ENCODE measurements at regions not wholly inside any gene's neighbourhood (a gene's known extent, or its start where the extent isn't known, plus 50 kb on each side); places are given as distances from the start of the nearest gene placed in this dataset.

DNA sequence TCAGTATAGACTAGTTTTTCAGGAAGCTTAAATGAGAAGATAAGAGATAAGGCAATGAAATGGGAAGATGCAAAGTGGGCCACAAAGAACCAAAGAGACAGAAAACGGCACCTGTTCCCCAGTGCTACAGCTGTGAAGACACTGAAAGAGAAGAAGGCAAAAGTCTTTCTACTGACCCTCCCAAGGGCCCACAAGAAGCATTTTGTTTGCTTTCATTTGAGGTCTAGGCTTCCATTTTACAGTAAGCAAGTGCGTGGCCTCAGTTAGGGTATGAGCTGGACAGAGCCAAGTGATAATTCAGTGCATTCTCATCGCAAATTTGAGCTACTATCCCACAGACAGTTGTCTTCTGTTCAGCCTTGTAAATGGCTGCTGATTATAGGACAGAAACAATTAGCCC, 53.4 kb upstream of the STK17B start:
- no peak for DNase-seq

DNA sequence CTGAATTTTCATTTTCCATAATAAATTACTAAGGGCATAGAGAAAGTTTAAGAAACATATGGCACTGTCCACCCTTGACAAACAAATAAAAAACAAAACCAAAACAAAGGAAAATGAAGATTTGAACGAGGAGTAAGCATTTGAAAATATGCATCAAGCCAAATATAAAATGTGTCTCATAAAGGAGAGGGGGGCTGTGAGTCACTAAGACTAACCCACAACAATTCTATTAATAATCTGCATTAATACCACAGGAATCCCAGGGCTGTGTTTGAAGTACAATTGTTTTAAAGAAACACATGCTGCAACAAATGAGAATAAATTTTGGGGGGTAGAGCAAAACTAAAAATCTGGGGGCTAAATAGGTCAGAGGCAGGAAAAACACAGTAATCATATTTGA, 53.8 kb upstream of the STK17B start:
- no peak for DNase-seq

DNA sequence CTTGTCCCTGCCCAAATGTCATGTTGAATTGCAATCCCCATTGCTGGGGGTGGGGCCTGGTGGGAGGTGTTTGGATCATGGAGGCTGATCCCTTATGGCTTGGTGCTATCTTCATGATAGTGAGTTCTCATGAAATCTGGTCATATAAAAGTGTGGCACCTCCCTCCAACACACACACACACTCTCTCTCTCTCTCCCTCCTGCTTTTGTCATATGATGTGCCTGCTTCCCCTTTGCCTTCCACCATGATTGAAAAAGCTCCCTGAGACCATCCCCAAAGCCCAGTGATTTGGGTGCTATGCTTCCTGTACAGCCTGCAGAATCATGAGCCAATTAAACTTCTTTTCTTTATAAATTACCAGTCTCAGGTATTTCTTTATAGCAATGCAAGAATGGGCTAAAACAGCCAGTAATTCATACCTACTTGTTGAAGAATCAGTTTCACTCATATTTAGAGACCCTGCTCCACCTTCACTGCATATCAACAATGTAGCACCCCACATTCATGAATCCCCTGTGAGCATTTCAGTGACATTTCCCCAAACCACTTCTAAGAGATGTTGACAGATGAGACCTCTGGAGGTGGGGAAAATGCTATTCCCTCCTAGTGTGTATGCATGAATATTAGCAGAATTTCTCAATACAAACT, 54.8 kb upstream of the STK17B start:
- DNase-seq: no peak

DNA sequence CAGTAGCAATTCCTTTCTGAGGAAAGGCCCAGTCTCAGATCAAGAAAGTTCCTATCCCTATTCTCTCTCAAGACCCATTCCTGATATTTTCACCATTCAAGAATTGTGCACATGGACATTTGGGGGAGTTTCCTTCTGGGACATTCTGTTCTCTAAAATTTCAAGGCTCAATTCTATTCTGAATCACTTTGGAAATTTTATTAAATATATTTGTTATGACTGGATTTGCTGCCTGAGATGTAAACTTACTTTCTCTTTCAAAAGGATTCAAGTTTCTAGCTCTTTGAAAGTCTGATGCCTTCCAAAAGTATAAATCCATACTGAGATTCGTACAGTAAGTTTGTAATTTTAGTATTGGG, 55.3 kb upstream of the STK17B start:
- DNase-seq: no peak

DNA sequence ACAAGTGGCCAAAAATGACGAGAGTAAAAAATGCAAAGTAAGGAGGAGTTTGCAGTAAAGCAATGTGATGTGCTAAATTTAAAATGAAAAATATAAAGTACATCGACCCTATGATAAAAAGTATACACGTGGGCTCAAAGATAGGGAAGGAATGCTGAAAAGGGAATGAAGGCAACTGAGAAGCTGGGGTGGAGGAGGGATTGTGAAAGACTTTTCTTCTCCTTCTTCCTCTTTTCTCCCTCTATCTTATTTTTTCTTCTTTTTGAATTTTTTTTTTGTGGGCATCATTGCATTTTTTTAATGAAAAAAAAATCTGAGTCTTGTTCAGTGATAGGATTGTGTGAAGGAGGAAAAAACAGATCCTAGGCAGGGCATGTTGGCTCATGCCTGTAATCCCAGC, 57.6 kb upstream of the STK17B start:
- no peak for DNase-seq

DNA sequence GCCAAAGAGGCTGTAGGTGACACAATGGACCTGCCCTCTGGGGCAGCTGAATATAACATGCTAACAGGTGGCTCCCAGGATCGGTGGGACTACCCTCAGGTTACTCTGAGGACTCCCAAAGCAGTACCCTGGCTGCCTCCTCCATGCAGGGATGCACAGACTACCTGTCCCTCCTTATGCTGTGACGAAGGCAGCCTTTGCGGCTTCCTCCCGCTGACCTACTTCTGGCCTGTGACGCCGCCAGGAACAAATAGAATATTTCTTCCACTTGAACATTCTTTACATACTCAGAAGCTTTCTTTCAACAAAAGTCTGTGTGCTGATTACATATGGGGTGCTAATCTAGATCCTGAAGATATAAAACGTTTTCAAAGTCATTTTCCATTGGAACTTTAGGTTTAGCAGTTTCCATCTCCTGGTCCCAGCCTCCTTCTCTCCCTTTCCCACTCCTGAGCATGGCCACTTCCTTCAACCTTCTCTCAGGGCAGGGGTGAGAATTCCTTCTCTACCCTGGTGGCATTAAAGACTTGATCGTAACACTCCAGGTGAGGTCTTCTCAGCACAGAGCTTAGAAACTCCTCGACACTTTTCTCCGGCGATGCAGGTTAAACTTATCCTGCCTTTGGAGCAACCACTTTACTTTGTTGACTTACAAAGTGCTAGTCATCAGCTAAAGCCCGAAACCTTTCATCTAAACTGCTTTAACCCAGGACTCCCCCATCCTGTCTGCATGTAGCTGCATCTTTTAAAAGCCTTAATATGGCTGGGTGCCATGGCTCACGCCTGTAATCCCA, 58.9 kb upstream of the STK17B start:
- peak in 2 of 4 experiments; percentile 12 to 17 for DNase-seq

DNA sequence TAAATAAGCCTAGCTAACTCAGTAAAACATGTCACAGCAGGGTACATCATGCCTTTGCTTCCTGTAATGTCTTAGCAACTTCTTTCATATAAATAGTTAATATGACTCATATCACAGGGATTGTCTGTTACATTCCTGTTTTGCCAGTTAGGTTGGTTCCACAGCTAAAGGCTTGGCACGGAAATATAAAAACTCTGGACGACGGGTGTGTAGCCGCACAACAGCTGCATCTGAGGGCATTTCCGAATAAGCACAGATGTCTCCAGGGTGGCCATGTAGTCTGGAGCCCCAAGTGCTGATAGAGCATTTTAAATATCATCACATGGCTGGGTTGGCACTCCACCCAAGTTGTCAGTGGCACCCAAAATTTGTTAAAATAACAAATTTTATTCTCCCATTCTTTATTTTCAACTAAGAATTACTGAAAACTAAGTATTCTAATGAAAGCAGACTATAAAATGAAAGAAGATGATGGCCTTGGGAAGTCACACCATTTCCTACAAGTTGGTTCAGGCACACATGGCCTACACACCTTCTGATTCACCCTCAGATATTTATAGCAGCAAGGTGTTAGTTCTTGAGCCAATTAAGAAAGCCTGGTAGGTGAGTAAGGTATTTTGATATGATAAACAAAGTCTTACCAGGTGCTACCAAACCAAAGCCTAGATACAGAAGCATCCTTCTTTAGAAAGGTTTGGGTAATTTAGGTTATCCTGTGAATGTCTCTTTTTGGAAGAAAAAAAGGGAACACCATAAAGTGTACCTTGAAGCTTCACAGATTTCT, 61.8 kb upstream of the STK17B start:
- DNase-seq: no peak

DNA sequence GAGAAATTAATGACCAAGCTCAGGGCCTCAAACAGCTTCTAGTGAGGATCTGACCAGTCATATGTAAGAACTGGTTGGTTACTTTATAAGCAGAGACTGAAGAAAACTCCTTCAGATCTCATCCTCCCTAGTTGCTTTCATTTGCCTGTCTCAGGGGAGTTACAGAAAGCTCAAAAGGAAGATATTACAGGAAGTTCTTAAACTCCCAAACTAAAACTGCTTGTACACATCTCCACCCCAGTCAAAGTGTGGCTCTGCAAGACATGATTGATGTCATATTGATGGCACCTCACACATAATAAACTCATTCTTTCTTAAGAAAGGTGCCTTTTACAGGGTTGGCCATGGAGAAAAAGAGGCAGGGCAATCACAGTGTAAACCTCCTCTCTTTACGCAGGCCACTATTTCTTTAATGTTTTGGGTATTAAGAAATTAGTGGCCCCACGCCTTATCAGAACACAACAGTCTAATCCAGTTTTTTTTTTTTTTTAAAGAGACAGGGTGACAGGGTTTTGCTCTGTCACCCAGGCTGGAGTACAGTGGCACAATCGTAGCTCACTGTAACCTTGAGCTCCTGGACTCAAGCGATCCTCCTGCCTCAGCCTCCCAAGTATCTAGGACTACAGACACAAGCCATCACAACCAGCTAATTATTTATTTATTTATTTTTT, 62.6 kb upstream of the STK17B start:
- no peak for DNase-seq

DNA sequence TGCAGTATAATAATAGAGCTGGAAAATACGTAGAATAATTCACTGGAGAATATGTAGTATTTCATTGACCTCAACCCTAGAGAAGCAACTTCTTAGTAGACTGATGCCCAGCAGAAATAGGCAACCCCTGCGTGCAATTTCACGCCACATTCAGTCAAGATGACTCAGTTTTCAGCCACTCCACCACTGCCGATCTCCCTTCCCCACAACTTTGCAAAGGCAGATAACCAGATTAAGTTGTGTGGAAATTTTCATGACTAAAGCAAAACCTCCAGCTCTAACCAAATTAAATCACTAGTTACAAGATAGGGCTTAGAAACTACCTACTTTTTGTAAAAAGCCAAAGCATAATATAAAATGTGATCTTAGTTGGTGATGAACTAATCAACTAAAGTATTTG, 63.3 kb upstream of the STK17B start:
- DNase-seq: peak in 2 of 4 experiments; percentile 4 to 21

DNA sequence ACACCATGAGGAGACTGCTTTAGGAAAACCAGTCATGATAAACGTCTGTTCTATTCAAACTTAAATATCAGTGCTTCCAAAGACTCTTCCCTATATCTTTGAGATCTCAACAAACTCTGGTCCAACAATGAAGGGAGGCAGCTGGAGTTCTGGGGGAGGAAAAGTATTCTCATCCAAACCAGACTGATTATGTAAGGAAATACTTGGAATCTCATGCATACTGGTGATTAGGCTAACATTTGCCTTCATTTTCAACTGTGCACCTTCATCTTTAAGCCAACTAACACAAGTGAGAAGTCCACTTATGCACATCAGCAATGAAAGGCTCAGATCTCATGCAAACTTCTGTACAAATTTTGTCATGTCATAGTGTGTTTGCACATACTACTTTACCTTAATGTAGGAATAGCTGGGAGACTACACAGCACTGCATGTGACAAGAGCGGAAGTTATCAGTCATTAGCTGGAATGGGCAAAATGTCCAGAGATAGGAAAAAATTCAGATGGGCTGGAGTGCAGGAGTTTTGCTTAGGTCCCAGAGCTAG, 67.5 kb upstream of the STK17B start:
- no peak for DNase-seq

DNA sequence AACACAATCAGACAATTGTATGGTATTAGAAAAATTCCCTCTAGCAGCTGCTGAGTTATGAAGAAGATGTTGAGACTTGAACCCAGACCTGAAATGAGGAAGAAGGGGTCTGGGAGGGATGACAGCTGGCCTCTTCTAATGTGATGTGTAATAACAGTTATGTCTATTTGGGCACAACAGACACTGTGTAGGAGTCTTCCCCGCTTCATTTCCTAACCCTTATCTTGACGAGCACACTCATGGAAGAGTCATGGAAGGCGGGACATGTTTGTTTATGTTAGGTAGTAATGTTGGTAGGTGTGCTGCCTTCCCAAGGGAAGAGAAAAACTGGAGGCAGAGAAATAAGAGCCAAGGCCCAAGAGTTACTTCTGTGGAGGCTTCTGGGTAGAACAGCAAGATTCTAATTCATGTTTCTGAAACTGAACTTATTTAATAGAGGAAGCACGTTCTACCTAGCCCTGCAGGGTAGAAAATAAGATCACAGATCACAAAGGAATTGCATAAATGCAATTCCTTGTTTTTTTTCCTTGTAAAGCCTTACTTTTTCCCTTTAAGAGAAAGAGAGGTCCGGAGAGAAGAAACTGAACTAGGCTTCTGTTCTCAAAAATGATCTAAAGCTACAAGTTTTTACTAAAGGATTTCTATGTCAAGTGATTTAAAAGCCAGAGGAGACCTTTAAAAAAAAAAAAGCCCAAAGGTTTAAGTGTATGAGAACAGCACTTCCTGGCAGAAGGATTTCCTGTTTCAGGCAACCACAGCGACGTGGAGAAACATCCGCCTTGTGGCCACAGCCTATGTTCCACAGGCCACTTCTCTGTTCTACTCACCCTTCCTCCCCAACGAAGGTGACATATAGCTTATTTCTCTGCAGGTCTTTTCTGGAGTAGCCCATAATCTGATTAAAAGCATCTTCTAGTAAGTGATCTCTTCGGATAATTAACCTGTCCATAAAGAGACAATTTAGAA, 68.5 kb upstream of the STK17B start:
- peak; percentile 6 to 58 (median 42) for DNase-seq

DNA sequence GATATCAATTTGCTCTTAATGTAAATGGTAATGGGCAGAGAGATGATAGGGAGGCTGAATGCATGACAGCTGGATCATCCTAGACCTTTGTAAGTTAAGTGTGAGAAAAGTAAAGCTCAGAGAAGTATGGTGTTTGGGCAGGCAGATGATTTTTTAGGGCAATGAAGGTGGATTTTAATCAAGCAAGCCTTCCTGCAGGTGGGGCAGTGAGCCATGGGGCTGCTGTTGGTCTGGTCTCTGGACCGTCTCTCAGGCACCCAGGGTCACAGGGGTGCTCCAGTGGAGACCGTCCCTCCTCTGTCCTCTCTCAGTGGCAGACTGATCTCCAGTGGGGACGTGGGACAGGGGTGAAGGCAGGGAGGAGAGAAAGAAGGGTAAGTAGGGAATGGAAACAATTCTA, 69.8 kb upstream of the STK17B start:
- no peak for DNase-seq

DNA sequence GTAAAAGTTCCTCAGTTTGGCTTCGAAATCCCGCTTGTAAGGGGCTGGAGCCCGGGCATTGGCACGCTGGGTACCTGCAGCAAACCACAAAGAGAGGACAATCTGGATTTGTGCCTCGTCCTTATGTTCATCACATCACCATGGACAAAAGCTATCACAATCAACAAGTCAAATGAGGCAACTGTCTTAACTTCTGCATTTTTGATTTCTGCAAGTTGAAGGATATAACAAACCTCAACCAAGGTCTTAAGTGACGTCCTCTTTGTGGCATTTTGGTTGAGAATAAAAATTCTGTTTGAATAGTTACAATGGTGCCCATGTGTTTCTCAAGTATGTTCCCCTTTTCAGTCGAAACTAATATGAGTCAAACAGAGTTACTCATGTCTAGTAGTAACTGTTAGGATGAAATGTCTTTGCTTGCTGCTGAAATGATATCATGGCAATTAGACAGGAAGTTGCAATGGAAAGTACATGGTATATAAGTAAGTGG, 70.8 kb upstream of the STK17B start:
- no peak for DNase-seq

DNA sequence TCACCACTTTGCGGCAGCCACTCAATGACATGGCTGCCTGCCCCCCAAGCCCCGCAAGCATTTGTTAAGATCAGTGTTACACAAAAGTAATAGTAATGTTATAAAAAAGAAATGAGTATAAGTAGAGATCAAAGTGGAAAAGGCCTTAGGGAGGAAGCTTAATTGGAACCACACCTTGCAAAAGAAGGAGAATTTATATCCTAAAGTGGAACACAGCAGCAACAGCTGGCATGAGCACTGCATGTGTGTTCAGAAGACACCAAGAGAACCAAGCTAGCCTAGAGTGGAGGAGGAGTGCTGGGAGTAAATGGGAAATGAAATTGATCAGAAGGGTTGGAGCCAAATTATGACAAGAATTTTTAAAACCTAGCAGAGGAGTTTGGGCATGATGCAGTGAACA, 73.1 kb upstream of the STK17B start:
- no peak for DNase-seq

DNA sequence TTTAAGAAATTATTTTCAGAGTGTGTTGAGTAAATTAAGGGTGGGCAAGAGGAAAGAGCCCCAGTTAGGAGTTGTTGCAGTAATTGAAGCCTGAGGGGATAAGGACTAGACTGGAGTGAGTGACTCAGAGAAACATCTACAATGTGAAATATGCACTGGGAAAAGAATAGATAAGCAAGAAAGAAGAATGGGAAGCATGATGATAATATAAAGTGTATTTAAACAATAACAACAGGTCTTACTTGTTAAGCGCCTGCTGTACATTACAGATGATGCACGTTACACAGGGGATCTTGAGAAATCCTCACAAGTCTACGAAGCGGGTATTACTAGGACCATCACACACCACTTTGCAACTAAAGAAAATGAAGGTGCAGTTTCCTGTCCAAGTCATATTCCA, 73.6 kb upstream of the STK17B start:
- no peak for DNase-seq

DNA sequence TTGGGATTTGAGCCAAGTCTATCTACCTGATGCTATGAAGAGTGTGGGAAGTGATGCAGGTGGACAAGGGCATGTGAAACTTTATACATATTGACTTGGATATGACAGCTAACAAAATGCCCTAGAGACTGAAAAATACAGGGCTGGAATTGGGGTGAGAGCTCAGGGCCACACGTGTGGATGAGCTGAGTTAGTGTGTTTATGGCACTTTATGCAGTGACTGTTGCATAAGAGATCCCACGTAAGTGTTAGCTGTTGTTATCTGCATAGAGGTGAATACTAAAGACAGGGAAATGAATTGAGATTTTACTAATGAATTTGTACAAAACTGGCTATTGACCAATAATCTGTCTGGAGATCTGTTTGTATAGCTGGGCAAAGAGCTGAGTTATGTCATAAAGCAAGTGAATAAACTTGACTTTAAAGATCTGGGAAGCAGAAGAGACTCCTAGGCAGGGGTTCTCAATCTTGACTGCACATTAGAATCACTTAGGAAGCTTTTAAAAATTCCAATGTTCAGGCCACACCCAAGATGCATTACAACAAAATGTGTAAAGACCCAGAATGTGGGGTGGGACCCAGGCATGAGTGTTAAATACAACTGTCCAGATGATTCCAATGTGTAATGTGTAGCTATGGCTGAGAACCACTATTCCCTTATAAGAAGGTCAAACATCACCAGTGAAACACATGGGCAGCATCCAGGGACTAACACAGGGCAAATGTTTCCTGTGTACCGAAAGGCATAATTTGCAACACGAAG, 74.2 kb upstream of the STK17B start:
- DNase-seq: no peak

DNA sequence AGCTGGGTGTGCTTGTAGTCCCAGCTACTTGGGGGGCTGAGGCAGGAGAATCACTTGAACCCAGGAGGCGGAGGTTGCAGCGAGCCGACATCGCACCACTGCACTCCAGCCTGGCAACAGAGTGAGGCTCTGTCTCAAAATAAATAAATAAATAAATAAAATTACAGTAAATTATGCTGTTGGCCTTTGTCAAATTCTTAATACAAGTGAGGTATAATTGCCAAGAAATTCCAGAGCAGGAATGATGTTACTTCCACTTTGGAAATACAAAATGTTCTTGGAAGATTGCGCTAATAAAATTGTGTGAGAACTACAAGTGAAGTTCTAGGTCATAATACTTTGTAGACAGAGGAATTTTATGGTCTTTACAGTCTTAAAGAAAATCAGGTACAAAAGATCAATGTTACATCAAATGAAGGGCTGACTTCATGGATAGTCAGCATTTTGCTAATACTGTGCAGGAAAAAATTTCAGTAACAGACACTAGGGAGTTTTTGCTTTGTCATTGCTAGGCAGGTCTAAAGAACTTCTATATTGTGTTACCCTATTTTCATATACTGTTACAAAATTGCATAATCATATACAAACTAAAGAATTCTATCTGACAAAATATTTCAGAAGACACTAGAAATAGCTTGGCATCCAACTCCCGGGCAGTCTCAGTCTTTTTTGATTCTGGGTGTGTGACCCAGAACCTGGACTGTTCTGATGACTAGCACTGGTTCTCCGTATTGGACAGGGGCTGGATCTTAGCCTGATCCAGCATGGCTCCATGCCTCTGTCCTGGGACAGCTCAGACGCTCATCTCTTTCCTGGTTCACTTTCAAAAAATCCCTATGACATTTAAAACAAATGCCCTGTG, 76.0 kb upstream of the STK17B start:
- DNase-seq: no peak

DNA sequence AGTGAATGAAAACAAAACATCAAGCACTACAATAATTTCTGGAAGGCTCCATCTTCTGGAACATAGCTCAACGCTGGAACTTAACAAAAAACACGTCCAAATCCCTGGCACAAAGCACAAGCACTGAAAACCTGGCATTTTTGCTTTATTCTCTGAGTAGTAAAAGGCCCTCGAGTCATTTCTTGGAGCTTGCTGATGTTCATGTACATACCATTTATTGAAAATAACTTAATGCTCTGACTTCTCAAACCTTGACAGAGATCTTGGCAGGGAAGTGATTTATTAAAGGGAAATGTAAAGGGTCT, 76.5 kb upstream of the STK17B start:
- DNase-seq: no peak

DNA sequence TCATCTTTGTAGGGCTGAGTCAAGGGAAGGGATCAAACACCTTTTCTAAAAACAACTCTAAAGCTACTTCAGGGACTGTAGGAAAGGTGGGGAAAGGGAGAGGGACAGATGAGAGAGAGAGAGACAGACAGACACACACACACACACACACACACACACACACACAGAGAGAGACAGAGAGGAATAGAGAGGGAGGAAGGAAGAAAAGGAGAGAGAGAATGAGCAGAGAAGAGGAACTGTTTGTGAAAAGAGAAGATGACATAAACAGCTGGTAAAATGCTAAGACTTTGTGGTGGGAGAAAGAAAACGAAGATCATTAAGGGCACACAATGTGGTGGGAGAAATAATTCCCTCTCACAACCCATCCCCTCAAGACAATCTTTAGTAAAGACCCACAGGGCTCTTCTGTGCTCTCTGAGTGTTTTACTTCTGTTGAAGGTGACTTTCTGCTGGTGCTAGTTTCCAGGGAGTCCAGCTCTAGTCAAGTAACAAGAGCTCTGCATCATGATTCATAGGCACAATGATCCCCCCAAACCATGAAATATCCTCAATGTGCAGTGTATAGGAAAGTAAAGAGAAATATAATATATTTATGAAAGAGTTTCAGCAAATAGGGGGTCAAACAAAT, 77.2 kb upstream of the STK17B start:
- DNase-seq: no peak

DNA sequence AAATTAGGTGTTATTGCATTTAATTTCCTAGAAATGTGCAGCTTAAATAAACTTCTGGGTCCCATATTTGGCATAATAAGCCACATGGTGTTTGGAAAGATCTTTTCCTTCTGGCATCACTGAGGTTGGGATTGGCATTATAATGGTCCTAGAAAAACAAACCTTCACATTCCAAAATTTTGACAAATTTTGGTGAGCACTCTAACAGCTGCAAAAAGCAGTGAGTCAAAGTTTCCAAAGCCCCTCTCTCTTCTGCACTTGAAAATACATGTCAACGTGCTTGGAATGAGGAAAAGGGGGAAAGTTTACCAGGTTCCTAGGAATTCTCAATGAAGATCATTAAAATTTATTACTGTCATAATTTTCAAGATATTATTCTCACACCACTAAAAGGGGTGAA, 77.8 kb upstream of the STK17B start:
- DNase-seq: no peak

Data from activated CD4-positive, CD25-positive, alpha-beta regulatory T cell (primary cell).